GM12864 (cell line): ENCODE measurements at regions not wholly inside any gene's neighbourhood (a gene's known extent, or its start where the extent isn't known, plus 50 kb on each side); places are given as distances from the start of the nearest gene placed in this dataset.

Experiments
- DNase-seq: peaks from one replicate; pipeline ENCODE4 v3.0.0-alpha.2; 2011; ENCODE audit warnings: low read depth
- H3K4me3 ChIP-seq: 2 replicates; pipeline ENCODE4 v1.5.1; 2011; ENCODE audit warnings: mild to moderate bottlenecking, low read depth, low read length, control low read depth
- TF ChIP-seq, protein P1 (sequence below): IDR thresholded peaks from 2 replicates; pipeline ENCODE4 v1.5.1; 2011; ENCODE audit warnings: low read depth, mild to moderate bottlenecking, moderate library complexity, low read length, control low read depth, inconsistent platforms; ENCODE audit errors: missing control alignments

GRCh38 chr10:78448470-78448869 lies 414.8 kb downstream of the RPS24 start:
- no peak for DNase-seq

GRCh38 chr10:78448994-78449418 lies 415.3 kb downstream of the RPS24 start:
- no peak overlapping the region for H3K4me3 ChIP-seq
- DNase-seq, result no peak
- TF ChIP-seq, protein P1, sequence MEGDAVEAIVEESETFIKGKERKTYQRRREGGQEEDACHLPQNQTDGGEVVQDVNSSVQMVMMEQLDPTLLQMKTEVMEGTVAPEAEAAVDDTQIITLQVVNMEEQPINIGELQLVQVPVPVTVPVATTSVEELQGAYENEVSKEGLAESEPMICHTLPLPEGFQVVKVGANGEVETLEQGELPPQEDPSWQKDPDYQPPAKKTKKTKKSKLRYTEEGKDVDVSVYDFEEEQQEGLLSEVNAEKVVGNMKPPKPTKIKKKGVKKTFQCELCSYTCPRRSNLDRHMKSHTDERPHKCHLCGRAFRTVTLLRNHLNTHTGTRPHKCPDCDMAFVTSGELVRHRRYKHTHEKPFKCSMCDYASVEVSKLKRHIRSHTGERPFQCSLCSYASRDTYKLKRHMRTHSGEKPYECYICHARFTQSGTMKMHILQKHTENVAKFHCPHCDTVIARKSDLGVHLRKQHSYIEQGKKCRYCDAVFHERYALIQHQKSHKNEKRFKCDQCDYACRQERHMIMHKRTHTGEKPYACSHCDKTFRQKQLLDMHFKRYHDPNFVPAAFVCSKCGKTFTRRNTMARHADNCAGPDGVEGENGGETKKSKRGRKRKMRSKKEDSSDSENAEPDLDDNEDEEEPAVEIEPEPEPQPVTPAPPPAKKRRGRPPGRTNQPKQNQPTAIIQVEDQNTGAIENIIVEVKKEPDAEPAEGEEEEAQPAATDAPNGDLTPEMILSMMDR, result no peak

More at GRCh38 chr10:78448470-78448869, 414.8 kb downstream of the RPS24 start:
- H3K4me3 ChIP-seq, result no peak overlapping the region
- TF ChIP-seq, protein P1, result no peak

DNA sequence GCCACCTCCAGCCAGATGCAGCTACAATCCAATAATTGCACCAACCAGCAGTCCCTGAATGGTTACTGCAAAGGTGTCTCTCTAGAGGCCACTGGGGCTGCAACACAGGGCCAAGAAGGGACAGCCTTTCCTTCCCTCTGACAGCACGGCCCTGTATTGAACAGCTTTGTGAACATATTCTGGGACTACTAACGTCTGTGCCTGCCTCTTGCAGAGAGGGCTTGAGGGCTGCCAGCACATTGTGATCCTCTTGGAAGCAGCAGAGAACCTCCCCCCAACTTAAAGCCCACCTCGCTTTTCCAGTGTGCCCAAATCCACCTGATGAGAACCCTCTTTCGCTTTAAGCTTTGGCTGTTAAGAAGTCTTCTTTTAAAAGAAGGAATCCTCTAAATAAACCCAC lies 415.9 kb downstream of the RPS24 start:
- no peak for DNase-seq
- no peak overlapping the region for H3K4me3 ChIP-seq
- TF ChIP-seq, protein P1, result no peak

- H3K4me3 ChIP-seq, result no peak overlapping the region
- DNase-seq, result no peak
- TF ChIP-seq, protein P1, result no peak
These were observed 416.6 kb downstream of the RPS24 start for GRCh38 chr10:78450239-78450638.

GRCh38 chr10:78450807-78451485 lies 417.3 kb downstream of the RPS24 start:
- no peak for DNase-seq
- TF ChIP-seq, protein P1, result no peak

DNA sequence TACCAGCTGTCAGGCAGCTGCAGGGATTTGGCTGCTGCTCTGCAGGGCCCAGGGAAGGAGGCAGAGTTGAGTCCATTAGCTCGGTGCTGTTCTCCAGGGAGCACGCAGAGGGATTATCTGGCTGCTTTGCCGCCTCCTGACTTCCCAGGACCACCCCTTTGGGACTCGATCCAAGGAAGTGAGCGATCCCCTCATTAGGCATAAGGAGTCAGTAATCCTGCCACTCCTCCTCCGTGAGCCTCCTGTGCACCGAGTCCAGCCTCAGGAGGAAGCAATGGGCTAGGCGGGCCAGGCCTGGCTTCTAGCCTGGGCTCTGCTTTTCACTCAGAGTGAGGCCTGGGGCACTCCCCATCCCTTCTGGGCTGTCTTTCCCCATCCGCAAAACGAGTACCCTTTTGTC lies 417.9 kb downstream of the RPS24 start:
- TF ChIP-seq, protein P1, result no peak
- no peak for DNase-seq
- H3K4me3 ChIP-seq, result no peak overlapping the region

More at GRCh38 chr10:78450807-78451485, 417.3 kb downstream of the RPS24 start:
- H3K4me3 ChIP-seq, result no peak overlapping the region

DNA sequence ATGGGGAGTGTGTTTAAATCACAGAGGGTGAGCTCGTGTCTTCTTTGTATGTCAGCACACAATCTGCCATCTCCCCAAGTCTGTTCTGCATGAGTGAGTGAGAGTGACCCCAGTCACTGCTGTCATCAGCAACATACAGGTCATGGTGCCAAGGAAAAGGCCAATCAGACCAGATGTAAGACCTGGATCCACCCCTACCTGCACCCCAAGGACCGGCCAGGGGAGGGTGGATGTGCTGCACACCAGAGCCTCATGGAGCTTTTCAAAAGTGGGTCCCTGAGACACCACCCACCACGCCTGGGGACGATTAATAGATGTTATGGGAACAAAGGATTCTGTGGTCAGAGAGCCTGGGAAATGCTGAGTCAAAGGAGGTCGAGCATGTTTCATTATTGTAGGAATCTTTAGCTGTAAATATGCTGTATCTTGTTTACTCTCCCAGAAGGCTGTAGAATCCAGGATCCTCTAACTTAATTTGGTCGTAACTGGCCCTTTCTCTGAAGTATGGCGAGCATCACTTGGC lies 420.5 kb downstream of the RPS24 start:
- no peak for DNase-seq
- TF ChIP-seq, protein P1, result no peak
- H3K4me3 ChIP-seq, result no peak overlapping the region
